Adrenal gland (tissue), 9 donors: ENCODE measurements at regions not wholly inside any gene's neighbourhood (a gene's known extent, or its start where the extent isn't known, plus 50 kb on each side); places are given as distances from the start of the nearest gene placed in this dataset.

Experiments
- DNase-seq, 7 donors: peaks; one replicate each; pipeline ENCODE4 v3.0.0-alpha.2; 2019 to 2020
- H3K27ac ChIP-seq, 5 donors: fragments of 200-600 bp; sonication (generic) in 4 of 5; 1 replicate in 3 of 5; 2 replicates in 2 of 5; pipeline versions ENCODE4 v1.5.1 to v1.8.0; 2016 to 2020; ENCODE audit warnings: mild to moderate bottlenecking in 1 of 5
- H3K27me3 ChIP-seq: fragments of 200-600 bp; 2 replicates; pipeline ENCODE4 v1.8.0; 2021
- H3K36me3 ChIP-seq, 2 donors: fragments of 200-600 bp; replicated peaks in 1 of 2; 1 replicate in 1 of 2; 2 replicates in 1 of 2; pipeline versions ENCODE4 v1.5.1 to v1.8.0; 2018 to 2022
- H3K4me1 ChIP-seq, 2 donors: fragments of 200-600 bp; replicated peaks in 1 of 2; 1 replicate in 1 of 2; 2 replicates in 1 of 2; pipeline versions ENCODE4 v1.5.1 to v1.8.0; 2018 to 2021
- H3K4me3 ChIP-seq, 4 donors: fragments of 200-600 bp; sonication (generic) in 3 of 4; one replicate each; pipeline ENCODE4 v1.5.1; 2016 to 2018
- H3K9me3 ChIP-seq, 3 donors: fragments of 200-600 bp; sonication (generic) in 1 of 3; replicated peaks in 1 of 3; 1 replicate in 2 of 3; 2 replicates in 1 of 3; pipeline versions ENCODE4 v1.5.1 to v1.8.0; 2016 to 2021
- POLR2A ChIP-seq, 2 donors: fragments of 450-650 bp; IDR thresholded peaks; one replicate each; pipeline ENCODE4 v1.6.1; 2017; ENCODE audit warnings: antibody characterized with exemption in 2 of 2, mild to moderate bottlenecking in 2 of 2, moderate library complexity in 1 of 2
- WGBS, 4 donors: extraction: QIAGEN DNeasy Blood & Tissue Kit in 2 of 4; methylation state at CpG; one replicate each; pipeline versions ENCODE4 v1.1.5 to v1.1.7; 2013 to 2017; 5-methylcytosine and 5-hydroxymethylcytosine counted together
- intact Hi-C, 2 donors: fragments of 100-400 bp; cut with DNase I; formaldehyde crosslinking; loops; one replicate each; pipeline versions ENCODE4 v1.14.1 to v1.15.0; 2022 to 2023
- TF ChIP-seq, protein P1 (sequence below), 6 experiments: fragments of 450-650 bp in 4 of 6; fragments of 200-600 bp in 2 of 6; sonication (generic) in 1 of 6; IDR thresholded peaks; 1 replicate in 5 of 6; 2 replicates in 1 of 6; pipeline versions ENCODE4 v1.5.1 to v1.8.0; 2016 to 2021; ENCODE audit warnings: antibody characterized with exemption in 6 of 6, mild to moderate bottlenecking in 2 of 6, moderate library complexity in 1 of 6
- donor health status: healthy with polysubstance abuse.
- donor health status: Bipolar disorder and iron deficiency.
- donor health status: DM: yes; HTN: yes; CAD: no.
- donor health status: DM: no; HTN: no; CAD: no.
- donor health status: DM: no; HTN: no; CAD: no.

DNA sequence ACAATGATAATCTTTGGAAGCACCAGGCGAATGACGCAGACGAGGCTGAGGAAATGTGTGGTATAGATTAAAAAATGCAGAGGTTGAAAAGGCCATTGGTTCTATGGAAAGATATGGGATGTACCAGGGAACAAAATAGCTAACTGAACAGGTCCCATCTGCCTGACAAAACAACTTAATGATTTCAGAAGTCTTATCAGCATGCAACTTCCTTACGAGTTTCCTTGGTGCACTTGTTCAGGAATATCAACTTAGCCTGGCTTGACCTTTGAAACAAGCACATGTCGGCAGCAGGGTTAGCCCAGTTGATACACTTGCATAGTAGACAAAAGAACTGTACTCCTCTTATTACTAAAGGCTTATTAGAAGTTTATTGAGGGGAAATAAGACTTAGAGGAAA lies 90.9 kb upstream of the CDH11 start:
- H3K4me1 ChIP-seq: no peaks in the 10 kb centered on the region
- WGBS, 4 donors: 80 to 83% (median 82%) methylated on average over 5 of the region's 5 CpGs
- TF ChIP-seq, protein P1, sequence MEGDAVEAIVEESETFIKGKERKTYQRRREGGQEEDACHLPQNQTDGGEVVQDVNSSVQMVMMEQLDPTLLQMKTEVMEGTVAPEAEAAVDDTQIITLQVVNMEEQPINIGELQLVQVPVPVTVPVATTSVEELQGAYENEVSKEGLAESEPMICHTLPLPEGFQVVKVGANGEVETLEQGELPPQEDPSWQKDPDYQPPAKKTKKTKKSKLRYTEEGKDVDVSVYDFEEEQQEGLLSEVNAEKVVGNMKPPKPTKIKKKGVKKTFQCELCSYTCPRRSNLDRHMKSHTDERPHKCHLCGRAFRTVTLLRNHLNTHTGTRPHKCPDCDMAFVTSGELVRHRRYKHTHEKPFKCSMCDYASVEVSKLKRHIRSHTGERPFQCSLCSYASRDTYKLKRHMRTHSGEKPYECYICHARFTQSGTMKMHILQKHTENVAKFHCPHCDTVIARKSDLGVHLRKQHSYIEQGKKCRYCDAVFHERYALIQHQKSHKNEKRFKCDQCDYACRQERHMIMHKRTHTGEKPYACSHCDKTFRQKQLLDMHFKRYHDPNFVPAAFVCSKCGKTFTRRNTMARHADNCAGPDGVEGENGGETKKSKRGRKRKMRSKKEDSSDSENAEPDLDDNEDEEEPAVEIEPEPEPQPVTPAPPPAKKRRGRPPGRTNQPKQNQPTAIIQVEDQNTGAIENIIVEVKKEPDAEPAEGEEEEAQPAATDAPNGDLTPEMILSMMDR (IDR thresholded peaks at IDR 0.05): no peak
- no peak for TF ChIP-seq POLR2A (IDR thresholded peaks at IDR 0.05)
- intact Hi-C loops: no loop called here
- no peak overlapping the region for H3K27ac ChIP-seq
- DNase-seq: no peak
- H3K4me3 ChIP-seq: no peak overlapping the region
- H3K9me3 ChIP-seq: no peaks in the 10 kb centered on the region
- H3K36me3 ChIP-seq: no peaks in the 10 kb centered on the region
- H3K27me3 ChIP-seq: no peaks in the 10 kb centered on the region

DNA sequence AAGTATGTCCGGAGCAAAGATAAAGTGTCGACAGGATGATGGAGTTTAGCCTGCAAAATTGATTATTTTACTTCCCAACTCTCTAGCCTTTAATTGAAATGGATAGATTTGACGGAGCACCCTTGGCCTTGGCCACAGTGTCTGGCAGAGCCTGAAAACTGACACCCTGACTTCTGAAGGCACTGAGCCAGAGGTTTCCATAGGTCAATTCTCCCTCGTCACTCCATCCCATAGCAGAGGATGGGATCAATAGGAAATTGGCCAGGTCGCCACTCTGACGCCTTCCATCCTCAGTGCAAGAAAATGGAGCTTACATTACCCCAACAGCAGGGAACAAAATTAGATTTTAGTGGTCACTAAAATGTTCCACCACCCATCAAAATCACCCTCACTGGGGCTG lies 90.4 kb upstream of the CDH11 start:
- intact Hi-C loops: no loop called here
- 80 to 88% (median 83%) methylated on average over 6 of the region's 6 CpGs for WGBS, 4 donors
- Histone ChIP-seq H3K36me3 (no peaks in the 10 kb centered on the region), H3K4me1 (no peaks in the 10 kb centered on the region), H3K27ac (no peak overlapping the region), H3K4me3 (no peak overlapping the region), H3K27me3 (no peaks in the 10 kb centered on the region), H3K9me3 (no peaks in the 10 kb centered on the region)
- TF ChIP-seq, protein P1 (IDR thresholded peaks at IDR 0.05): no peak
- no peak for TF ChIP-seq POLR2A (IDR thresholded peaks at IDR 0.05)
- DNase-seq: no peak

DNA sequence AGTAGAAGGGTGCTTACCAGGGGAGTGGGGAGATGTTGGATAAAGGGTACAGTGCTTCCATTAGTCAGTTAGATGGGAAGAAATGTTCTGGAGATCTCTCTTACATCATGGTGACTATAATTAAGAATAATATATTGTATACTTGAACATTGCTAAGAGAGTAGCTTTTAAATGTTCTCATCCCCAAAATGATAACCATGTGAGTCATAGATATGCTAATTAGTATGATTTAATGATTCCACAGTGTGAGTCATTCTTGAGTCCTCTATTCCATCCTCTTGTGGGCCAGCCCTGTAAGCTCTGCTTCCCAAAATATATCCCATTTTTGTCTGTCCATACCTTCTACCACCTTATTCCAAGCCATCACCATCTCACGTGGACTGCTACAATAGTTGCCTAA lies 80.6 kb upstream of the CDH11 start:
- Histone ChIP-seq H3K27ac (no peak overlapping the region), H3K4me3 (no peak overlapping the region), H3K36me3 (no peaks in the 10 kb centered on the region), H3K27me3 (no peaks in the 10 kb centered on the region), H3K4me1 (no peaks in the 10 kb centered on the region), H3K9me3 (no peaks in the 10 kb centered on the region)
- intact Hi-C loops: no loop called here
- 96 to 98% (median 96%) methylated on average over 1 of the region's 1 CpG for WGBS, 4 donors
- TF ChIP-seq, protein P1 (IDR thresholded peaks at IDR 0.05): no peak
- no peak for TF ChIP-seq POLR2A (IDR thresholded peaks at IDR 0.05)
- no peak for DNase-seq

DNA sequence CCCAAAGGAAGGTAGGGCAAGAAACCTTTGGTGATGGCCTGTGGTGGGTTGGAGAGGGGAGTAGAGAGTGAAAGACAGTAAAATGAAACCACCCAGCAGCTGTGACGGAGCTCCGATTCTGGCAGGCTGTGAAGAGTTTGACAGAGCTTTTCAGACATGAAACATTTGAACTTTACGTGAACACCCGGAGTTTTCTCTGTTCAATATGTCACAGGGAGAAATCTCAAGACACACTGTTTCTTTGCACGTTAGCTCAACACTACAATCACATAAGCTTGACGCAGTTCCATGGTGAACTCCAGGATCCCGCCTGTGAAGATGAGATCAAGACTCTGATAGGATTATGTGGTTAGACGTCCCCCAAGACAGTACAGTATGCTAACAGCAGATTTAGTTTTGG lies 79.6 kb upstream of the CDH11 start:
- Histone ChIP-seq H3K36me3 (no peaks in the 10 kb centered on the region), H3K27ac (no peak overlapping the region), H3K4me1 (no peaks in the 10 kb centered on the region), H3K4me3 (no peak overlapping the region), H3K9me3 (no peaks in the 10 kb centered on the region), H3K27me3 (no peaks in the 10 kb centered on the region)
- intact Hi-C loops: no loop called here
- 91 to 95% (median 92%) methylated on average over 8 of the region's 8 CpGs for WGBS, 4 donors
- TF ChIP-seq, protein P1 (IDR thresholded peaks at IDR 0.05): no peak
- no peak for TF ChIP-seq POLR2A (IDR thresholded peaks at IDR 0.05)
- DNase-seq: no peak
